RKO (cell line): ENCODE measurements at regions not wholly inside any gene's neighbourhood (a gene's known extent, or its start where the extent isn't known, plus 50 kb on each side); places are given as distances from the start of the nearest gene placed in this dataset.

Source experiments
- DNase-seq: peaks from one replicate; pipeline ENCODE4 v3.0.0-alpha.2; 2016; ENCODE audit warnings: low spot score

DNA sequence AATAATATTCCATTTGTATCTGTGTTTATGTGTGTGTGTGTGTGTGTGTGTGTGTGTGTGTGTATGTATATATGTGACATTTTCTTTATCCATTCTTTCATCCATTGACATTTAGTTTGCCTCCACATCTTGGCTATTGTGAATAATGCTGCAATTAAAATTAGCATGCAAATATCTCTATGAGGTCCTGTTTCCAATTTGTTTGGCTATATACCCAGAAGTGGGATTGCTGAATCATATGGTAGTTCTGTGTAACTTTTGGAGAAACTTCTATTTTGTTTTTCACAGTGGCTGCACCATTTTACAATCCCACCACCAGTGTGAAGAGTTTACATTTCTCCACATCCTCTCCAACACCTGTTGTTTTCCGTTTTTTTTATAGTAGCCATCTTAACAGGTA, 53.1 kb downstream of the CH25H start:
- no peak for DNase-seq

DNA sequence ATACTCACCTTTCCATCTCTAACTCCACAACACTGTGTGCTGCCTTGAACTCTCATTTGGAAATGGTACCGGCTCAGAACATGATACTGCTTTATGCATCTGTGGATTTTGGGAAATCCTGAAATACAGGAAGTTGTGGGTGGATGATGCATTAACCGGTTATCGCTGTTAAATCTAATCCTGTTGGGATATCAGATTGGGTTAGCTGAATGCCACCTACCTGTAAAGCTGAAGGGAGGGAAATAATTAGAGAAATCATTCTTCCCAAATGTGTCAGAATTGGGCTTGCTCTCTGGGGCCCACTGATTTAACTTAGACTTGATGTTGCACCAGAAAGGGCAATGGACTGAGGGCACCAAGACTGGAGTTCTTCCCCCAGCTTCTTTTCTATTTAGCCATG, 54.0 kb downstream of the CH25H start:
- no peak for DNase-seq

DNA sequence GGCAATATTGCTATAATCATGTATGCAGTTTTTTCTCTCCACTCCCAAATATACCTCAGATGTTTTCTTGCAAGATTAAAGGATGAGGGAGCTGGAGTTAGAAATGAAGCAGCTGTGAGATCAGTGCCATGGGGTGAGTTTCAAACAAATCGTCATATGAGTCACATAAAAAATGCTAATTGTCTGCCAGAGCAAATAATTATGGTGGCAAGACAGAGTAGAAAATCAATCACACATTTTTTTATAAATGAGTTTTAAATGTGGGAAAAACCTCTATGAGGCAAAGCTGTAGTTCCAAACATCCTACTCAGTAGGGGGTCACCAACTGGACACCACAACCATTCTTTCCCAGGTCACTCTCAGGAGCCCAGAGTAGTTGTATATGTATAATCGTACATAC, 55.3 kb downstream of the CH25H start:
- DNase-seq: no peak

DNA sequence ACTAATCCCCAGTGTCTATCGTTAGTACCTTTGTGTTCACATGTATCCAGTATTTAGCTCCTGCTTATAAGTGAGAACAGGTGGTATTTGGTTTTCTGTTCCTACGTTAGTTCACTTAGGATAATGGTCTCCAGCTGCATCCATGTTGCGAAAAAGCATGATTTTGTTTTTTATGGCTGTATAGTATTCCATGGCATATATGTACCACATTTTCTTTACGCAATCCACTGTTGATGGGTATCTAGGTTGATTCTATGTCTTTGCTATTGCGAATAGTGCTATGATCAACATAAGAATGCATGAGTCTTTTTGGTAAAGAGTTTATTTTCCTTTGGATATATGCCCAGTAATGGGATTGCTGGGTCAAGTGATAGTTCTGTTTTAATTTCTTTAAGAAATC, 59.1 kb downstream of the CH25H start:
- DNase-seq: no peak

DNA sequence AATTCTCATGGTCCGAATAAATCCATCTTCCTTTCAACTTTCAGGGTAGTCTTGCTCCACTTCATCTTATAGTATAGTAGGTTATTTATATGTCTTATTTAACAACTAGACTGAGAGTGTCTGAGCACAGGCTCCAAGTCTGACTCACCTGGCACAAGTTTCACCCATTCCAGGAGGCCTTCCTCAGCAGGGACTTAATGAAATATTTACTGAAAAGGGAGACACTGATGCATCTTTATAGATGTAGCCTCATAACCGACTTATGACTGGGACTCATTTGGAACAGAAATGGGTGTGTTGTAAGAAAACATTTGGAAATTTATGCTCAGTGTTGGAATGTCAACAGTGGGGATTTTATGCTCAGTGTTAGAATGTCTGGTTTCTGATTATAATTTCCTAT, 59.9 kb downstream of the CH25H start:
- DNase-seq: no peak

DNA sequence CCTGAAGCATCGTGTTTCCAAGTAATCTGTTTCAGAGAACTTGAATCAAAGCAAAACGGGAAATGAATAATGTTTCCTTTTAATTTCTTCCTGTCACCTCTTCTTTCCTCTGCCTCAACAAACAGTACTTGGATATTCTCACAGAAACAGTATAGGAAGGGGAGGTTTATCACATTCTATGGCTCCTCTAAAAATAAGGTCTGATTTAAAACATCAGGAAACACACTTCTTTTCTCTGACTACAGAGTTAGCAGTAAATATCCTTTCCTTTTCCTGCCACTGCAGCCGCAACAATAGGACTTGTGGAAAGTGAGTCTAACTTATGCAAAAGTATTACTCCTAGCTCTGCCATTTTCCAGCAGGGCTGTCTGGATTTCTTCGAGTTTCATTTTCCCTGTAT, 62.3 kb downstream of the CH25H start:
- no peak for DNase-seq

DNA sequence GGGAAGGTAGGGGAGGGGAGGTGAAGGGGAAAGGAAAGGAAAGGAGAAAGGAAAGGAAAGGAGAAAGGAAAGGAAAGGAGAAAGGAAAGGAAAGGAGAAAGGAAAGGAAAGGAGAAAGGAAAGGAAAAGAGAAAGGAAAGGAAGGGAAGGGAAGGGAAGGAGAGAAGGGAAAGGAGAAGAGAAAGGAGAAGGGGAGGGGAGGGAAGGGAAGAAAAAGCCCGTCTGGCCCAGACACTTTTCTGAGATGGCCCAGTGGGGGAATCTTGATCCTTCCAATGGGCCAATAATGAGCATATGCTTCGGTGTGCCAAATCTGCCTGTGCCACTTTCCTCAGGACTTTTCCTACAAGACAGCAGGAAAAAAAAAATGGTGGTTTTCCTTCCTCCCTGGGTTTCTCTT, 64.5 kb downstream of the CH25H start:
- DNase-seq: no peak

DNA sequence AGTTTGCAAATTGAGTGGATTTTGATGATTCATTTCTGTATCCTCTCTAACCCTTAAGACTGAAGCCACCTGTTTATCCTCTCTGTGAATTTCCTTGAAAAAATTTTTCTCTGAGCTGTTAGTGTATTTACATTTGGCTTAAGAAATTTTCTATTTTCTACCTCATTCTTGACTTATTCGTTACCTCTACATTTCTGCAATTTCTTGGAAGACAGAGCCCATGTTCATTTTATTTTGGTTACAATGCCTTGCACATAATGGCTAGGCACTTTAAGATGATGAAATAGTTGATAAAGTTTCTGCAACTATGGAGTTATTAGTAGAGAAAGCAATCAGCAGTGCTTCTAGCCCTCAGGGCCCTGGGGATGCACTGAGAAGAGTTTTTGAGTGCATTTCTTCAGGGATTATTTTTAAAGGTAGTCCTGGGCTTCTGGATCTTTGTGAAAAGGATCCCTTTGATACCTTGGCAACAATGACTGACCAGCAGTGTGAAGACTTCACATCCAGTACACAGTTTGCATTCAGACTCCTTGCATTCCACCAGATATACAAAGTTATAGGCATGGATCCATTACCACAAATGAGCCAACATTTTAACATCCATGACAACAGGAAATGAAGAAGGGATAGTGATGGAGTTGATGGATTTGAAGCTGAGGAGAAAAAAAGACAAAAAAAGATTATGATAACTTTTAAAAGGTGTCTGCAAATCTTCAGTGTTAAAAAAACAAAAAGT, 68.2 kb downstream of the CH25H start:
- no peak for DNase-seq

DNA sequence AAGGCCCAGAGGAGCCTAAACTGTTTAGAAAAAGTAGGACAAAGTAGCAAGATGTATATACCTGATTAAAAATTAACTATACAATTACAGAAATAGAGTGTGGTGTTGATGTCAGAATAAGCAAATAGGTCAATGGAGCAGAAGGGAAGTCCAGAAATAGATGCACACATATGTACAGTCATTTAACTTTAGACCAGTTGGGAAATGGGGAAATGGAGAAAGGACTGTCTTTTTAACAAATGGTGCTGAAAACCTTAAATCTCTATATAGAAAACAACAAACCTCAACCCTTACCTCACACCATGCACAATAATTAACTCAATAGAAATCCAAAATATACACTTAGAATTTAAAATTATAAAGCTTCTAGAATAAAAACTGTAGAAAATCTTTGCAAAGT, 72.2 kb downstream of the CH25H start:
- no peak for DNase-seq

DNA sequence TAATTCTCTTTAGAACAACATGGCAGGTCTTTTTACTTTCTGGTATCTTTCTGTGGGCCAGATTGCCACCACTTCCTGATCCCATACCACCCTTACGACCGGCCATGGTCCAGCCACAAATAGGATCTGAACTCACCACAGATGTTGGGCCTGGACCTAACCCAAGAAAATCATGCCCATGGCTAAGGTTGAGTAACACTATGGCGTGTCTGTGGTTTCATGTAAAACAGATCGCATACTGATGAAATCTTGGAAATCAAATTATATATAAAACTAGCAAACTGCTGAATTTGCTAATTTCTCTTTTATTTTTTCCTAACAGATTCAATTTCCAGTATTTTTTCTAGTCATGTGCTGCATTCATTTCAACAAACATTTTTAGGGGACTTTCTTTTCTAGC, 77.2 kb downstream of the CH25H start:
- DNase-seq: no peak

DNA sequence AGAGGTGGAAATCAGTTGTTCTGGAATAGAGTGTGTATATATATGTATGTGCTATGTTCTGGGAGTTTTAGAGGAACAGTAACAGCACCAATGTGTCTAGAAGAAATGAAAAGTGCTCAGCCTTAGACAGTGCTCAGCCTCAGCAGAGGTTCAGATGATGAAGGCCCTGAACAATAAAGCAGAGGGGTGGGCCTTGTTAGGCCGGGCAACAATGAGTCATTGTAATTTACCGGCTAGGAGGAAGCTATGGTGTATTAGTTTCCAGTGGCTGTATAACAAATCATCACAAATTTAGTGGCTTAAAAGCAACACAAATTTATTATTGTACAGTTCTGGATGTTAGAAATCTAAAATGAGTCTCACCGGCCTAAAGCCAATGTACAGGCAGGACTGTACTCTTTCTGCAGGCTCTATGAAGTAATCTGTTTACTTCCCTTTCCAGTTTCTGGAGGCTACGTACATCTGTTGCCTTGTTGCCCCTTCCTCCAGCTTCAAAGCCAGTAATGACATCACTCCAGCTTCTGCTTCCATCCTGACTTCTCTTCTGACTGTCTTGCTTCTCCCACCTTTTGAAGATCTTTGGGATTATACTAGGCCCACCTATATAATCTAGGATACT, 84.6 kb downstream of the CH25H start:
- DNase-seq: no peak

DNA sequence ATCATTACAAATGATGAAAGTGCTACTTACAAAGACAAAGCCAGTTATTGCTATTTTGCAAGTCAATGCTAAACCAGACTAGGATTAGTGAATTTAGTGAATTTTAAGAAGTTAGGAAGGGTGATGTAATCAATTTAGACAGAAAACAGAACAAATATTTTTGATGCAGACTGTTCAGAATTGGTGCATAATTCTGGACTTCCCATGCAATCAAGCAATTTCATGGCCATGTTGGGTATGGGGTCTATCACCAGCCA, 85.4 kb downstream of the CH25H start:
- DNase-seq: no peak

DNA sequence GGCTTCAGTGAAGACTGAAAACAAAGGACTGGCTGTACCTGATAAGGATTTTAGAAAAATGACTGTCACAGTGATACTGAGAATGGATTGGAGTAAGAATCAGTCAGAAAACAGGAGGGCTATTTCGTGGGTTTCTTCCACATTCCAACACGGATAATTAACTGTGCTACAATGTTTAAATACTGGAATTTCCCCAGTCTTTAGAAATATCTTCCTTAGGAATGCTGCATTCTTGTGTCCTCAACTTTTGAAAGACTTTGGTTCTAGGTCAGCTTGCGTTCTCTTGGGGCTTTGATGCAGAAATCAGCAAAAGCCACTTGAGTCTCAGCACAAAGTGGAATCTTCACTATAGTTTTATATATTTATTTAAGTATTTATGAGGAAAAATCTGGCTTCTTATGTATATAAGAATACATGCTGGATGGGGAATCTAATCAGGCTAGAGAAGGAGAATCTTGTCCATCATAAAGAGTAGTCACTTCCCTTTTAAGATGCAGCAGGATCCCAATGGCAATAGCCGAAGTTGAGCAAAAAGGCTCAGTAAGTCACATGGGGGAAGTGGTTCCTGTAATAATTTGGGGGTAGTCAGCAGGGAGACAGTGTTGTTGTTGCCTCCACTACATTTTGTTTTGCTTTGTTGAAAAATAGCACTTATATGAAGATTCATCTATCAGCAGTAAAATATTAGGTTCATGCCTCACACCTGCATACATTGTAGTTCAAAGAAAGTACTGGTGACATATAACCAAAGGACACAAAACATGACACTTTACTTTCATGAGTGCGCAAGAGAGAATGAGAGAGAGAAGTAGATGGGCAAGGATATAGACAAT, 86.0 kb downstream of the CH25H start:
- DNase-seq: no peak

DNA sequence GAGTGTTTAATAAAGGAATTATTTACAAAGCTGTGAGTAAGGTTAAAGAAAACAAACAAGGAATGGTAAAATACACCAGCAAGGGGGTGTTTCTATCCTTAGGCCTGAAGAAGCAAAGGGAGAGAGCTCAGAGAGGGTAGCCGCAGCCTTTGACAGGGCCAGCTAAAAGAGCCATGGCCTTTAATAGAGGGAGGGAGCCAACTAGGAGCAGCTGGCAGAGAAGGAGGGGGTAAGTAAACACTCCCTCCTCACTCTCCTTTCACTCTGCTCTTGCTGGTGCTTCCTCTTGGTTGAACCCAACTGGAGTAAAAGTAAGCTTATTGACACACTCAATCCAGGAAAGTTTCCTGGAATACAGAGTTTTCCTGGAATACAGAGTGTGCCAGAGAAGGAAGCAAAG, 87.5 kb downstream of the CH25H start:
- DNase-seq: no peak

DNA sequence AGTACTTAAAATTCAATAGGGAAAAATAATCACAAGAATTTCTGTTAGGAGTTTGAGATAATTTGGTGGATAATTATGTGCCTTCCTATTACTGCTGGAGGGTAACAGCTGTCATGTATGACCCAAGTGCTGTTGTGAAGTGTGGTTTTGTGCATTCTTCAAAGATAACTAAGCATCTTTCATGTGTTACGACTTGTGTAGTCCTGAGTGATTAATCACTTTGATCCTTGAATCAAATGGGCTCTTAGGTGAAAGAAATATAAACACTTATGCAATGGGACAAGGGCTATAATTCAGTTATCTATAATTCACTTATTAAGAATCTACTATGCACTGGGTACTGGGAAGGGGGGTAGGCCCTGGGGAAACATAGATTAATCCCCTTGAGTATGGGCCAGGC, 89.0 kb downstream of the CH25H start:
- peak; percentile 14 for DNase-seq

DNA sequence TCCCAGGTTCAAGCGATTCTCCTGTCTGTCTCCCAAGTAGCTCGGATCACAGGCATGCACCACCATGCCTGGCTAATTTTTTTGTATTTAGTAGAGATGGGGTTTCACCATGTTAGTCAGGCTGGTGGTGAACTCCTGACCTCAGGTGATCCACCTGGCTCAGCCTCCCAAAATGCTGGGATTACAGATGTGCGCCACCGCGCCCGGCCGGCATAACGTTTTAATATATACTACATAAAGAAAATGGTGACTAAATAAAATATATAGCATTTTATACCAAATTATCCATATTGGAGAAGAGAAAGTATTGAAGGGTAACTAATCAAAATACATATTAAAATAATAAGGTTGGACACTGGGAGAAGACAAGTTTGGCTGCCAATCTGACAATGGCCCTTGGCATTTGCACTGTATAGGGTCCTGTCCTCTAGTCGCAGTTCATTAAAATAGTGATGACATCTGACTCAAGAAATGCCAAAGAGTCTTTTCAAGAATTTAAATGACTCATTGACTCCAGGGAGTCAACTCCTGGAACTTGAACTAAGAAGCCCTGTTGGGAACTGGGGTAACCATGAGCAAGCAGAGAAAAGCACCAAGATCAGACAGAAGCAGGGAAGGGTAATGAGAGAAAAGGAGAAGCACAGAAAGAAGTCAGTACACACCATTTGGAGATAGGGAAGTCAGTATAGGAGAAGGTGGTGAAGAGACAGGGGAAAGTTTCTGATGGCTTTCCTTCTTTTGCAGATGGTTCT, 91.1 kb downstream of the CH25H start:
- DNase-seq: peak; percentile 54

DNA sequence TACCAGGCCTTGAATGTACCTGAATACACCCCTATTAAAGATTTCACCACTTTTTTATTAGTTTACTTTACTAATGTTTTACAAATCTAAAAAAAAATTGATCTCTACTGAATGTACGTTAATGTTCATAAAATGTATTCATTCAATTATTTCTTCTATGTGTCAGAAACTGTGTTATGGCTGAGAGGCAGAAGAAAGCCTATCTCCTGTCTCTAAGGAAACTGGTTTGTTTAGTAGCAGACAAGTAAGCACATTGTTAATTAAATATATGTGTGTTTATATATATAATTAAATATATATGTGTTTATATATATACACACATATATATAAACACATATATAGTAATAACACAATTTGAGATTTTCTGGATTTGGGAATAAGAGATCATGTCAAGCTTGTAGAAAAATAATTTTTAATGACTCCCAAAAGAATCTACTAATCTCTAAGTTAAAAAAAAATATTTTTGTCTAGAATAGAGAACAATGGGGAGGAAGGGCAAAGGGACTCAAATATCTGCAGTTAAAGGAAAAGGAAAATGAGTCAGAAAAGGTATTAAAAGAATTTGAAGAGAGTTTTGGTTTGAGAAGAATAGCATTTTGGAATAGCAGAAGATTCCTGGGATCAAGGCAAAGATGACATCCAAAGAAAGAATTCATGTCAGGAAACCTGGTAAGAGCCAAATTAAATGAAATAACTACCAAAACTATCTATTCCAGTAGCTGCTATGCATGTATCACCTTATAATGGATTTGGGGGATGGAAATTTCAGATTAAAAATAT, 92.1 kb downstream of the CH25H start:
- DNase-seq: no peak

DNA sequence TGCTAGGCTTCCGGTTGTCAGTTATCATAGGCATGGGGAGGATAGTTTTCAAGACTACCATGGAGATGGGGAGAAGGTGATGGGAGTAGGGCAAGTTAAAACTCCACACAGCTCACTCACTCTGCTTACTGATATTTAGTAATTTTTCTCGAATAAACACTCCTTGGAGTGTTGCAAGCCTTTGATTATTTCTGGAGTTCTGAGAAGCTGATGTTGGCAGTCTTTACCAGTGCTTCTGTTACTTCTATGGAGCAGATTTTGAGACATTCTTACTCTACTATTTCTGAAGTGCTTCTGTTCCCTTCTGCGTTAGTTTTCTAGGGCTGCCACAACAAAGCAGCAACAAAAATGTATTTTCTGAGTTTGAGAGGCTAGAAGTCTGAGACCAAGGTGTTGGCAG, 104.4 kb downstream of the CH25H start:
- DNase-seq: no peak

DNA sequence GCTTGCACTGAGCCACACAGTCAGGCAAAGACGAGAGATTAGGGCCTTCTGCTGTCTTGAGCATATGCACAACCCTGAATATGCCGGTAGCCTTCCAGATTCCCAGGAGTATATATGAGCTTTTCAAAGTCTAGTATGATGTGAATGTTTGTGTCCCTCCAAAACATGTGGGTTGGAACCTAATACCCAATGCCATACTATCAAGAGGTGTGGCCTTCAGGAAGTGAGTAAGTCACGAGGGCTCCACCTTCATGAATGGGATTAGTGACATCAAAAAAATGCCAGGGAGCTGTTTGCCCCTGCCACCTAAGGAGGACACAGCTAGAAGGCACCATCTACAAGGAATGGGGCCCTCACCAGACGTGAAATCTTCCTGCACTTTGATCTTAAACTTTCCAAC, 105.2 kb downstream of the CH25H start:
- DNase-seq: no peak

DNA sequence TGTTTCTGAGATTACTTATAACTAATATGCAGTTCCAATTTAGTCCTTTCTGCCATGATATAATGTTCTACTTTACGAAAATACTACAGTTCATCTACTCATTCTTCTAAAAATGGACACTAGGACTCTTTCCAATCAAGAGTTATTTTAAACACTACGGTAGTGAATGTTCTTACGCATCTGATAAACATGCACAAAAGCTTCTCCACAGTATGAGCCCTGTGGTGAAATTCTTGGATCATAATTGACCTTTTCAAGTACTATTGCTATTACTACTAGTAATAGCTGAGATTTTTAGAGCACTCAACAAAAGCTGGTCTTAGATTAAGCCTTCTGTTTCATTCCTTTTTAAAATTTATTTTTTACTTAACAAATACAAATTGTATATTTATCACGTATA, 106.4 kb downstream of the CH25H start:
- no peak for DNase-seq

DNA sequence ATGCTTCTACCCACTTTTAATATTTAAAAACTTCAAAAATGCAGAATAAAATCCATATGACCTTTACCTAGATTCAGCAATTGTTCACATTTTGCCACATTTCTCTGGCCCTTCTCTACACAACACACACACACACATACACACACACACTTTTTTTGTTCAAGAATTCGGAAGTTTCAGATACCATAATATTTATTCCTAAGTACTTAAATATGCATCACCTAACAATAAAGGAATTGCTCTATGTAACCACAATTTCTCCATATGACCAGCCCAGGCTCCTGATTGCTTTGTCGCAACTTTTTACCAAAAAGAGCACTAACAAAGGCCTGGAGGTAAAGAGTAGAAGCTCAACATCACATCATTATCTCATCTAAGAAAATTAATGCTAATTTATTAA, 106.6 kb downstream of the FAS start:
- no peak for DNase-seq
